Liver (tissue), 8 donors: ENCODE measurements at regions not wholly inside any gene's neighbourhood (a gene's known extent, or its start where the extent isn't known, plus 50 kb on each side); places are given as distances from the start of the nearest gene placed in this dataset.

ENCODE experiments used
- DNase-seq: peaks from one replicate; pipeline ENCODE4 v3.0.0-alpha.2; 2017; ENCODE audit warnings: low spot score
- H3K27ac ChIP-seq, 2 donors: one replicate each; pipeline ENCODE4 v1.7.0; 2013; ENCODE audit warnings: inconsistent platforms in 2 of 2, low read length in 2 of 2, control low read depth in 1 of 2, low read depth in 1 of 2, mild to moderate bottlenecking in 1 of 2
- H3K27me3 ChIP-seq, 4 donors: one replicate each; pipeline versions ENCODE4 v1.6.1 to v1.7.0; 2013; ENCODE audit warnings: low read length in 3 of 4, inconsistent platforms in 1 of 4, mild to moderate bottlenecking in 1 of 4, moderate library complexity in 1 of 4; ENCODE audit not compliant: control insufficient read depth in 4 of 4, insufficient read depth in 4 of 4
- H3K36me3 ChIP-seq, 4 donors: one replicate each; pipeline versions ENCODE4 v1.6.1 to v1.7.0; 2013; ENCODE audit warnings: low read length in 3 of 4, mild to moderate bottlenecking in 3 of 4, low read depth in 1 of 4, moderate library complexity in 1 of 4; ENCODE audit not compliant: control insufficient read depth in 4 of 4, insufficient read depth in 3 of 4
- H3K4me1 ChIP-seq, 4 donors: one replicate each; pipeline versions ENCODE4 v1.6.1 to v1.7.0; 2013; ENCODE audit warnings: low read length in 3 of 4, mild to moderate bottlenecking in 3 of 4, moderate library complexity in 1 of 4; ENCODE audit not compliant: control insufficient read depth in 4 of 4, insufficient read depth in 4 of 4
- H3K4me3 ChIP-seq, 3 donors: one replicate each; pipeline versions ENCODE4 v1.6.1 to v1.7.0; 2013; ENCODE audit warnings: low read length in 3 of 3, control low read depth in 1 of 3, low read depth in 1 of 3, mild to moderate bottlenecking in 1 of 3
- H3K9ac ChIP-seq, 2 donors: one replicate each; pipeline ENCODE4 v1.7.0; 2013; ENCODE audit warnings: low read length in 2 of 2, mild to moderate bottlenecking in 2 of 2, moderate library complexity in 2 of 2, control low read depth in 1 of 2, low read depth in 1 of 2
- H3K9me3 ChIP-seq, 4 donors: one replicate each; pipeline versions ENCODE4 v1.6.1 to v1.7.0; 2013; ENCODE audit warnings: low read length in 3 of 4; ENCODE audit not compliant: control insufficient read depth in 4 of 4
- ATF3 ChIP-seq: IDR thresholded peaks from 2 replicates; pipeline ENCODE4 v1.6.1; 2016; ENCODE audit warnings: antibody characterized with exemption
- CTCF ChIP-seq: fragments of 150-350 bp; IDR thresholded peaks from 2 replicates; pipeline ENCODE4 v1.5.1; 2017; ENCODE audit warnings: improper control_type of control experiment, low read depth, low read length; ENCODE audit not compliant: missing input control
- EGR1 ChIP-seq, 2 donors: IDR thresholded peaks; 2 replicates each; pipeline ENCODE4 v1.6.1; 2016 to 2018; ENCODE audit warnings: antibody characterized with exemption in 2 of 2, low read depth in 2 of 2
- FOXA1 ChIP-seq: IDR thresholded peaks from 2 replicates; pipeline ENCODE4 v1.6.1; 2016; ENCODE audit warnings: antibody characterized with exemption
- FOXA2 ChIP-seq: IDR thresholded peaks from 2 replicates; pipeline ENCODE4 v1.6.1; 2016; ENCODE audit warnings: antibody characterized with exemption
- HNF4G ChIP-seq: IDR thresholded peaks from 2 replicates; pipeline ENCODE4 v1.6.1; 2016; ENCODE audit warnings: antibody characterized with exemption
- JUND ChIP-seq, 2 donors: IDR thresholded peaks; 2 replicates each; pipeline ENCODE4 v1.6.1; 2016; ENCODE audit warnings: antibody characterized with exemption in 2 of 2
- RAD21 ChIP-seq, 2 donors: IDR thresholded peaks; 2 replicates each; pipeline ENCODE4 v1.6.1; 2016; ENCODE audit warnings: antibody characterized with exemption in 2 of 2, mild to moderate bottlenecking in 2 of 2
- TAF1 ChIP-seq: conservative IDR thresholded peaks from 2 replicates; pipeline ENCODE4 v1.6.1; 2016; ENCODE audit warnings: antibody characterized with exemption, mild to moderate bottlenecking
- YY1 ChIP-seq: IDR thresholded peaks from 2 replicates; pipeline ENCODE4 v1.6.1; 2016; ENCODE audit warnings: antibody characterized with exemption, mild to moderate bottlenecking
- ZBTB33 ChIP-seq: IDR thresholded peaks from 2 replicates; pipeline ENCODE4 v1.6.1; 2016; ENCODE audit warnings: antibody characterized with exemption
- WGBS: extraction: QIAGEN DNeasy Blood & Tissue Kit; methylation state at CpG from one replicate; pipeline ENCODE4 v1.1.7; 2013; 5-methylcytosine and 5-hydroxymethylcytosine counted together
- TF ChIP-seq, protein P1 (sequence below): IDR thresholded peaks from 2 replicates; pipeline ENCODE4 v1.6.1; 2016; ENCODE audit warnings: antibody characterized with exemption, mild to moderate bottlenecking
- donor health status: healthy.
- donor health status: healthy.
- donor health status: healthy.
- donor health status: healthy.
- donor health status: healthy.

GRCh38 chr13:78410164-78410563 lies 193.2 kb downstream of the POU4F1 start (continued):
- TF ChIP-seq ZBTB33, result no peak

- Histone ChIP-seq H3K9ac (no peak overlapping the region), H3K4me3 (no peak overlapping the region), H3K36me3 (no peaks in the 10 kb centered on the region), H3K27ac (no peak overlapping the region), H3K9me3 (no peaks in the 10 kb centered on the region), H3K4me1 (peaks cover 3 to 11% (median 7%) of the 10 kb centered on the region in 4 donors), H3K27me3 (no peaks in the 10 kb centered on the region)
- WGBS, result 54% methylated on average over 2 of the region's 2 CpGs
- no peak for DNase-seq
- TF ChIP-seq FOXA1 (no peak), TAF1 (no peak), ZBTB33 (no peak), YY1 (no peak), EGR1 (IDR thresholded peaks at IDR 0.05; ENCODE audit: low read depth in 2 of 2) (no peak), HNF4G (no peak), FOXA2 (no peak), CTCF (peak; percentile 24), ATF3 (no peak), RAD21 (IDR thresholded peaks at IDR 0.05) (peak; percentile 62 to 73), JUND (IDR thresholded peaks at IDR 0.05) (no peak)
- TF ChIP-seq, protein P1, sequence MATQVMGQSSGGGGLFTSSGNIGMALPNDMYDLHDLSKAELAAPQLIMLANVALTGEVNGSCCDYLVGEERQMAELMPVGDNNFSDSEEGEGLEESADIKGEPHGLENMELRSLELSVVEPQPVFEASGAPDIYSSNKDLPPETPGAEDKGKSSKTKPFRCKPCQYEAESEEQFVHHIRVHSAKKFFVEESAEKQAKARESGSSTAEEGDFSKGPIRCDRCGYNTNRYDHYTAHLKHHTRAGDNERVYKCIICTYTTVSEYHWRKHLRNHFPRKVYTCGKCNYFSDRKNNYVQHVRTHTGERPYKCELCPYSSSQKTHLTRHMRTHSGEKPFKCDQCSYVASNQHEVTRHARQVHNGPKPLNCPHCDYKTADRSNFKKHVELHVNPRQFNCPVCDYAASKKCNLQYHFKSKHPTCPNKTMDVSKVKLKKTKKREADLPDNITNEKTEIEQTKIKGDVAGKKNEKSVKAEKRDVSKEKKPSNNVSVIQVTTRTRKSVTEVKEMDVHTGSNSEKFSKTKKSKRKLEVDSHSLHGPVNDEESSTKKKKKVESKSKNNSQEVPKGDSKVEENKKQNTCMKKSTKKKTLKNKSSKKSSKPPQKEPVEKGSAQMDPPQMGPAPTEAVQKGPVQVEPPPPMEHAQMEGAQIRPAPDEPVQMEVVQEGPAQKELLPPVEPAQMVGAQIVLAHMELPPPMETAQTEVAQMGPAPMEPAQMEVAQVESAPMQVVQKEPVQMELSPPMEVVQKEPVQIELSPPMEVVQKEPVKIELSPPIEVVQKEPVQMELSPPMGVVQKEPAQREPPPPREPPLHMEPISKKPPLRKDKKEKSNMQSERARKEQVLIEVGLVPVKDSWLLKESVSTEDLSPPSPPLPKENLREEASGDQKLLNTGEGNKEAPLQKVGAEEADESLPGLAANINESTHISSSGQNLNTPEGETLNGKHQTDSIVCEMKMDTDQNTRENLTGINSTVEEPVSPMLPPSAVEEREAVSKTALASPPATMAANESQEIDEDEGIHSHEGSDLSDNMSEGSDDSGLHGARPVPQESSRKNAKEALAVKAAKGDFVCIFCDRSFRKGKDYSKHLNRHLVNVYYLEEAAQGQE, result no peak
Observed at GRCh38 chr13:78409172-78409571, 194.2 kb downstream of the POU4F1 start.
